Adrenal gland (tissue), 5 donors: ENCODE measurements at regions not wholly inside any gene's neighbourhood (a gene's known extent, or its start where the extent isn't known, plus 50 kb on each side); places are given as distances from the start of the nearest gene placed in this dataset.

Experiments
- POLR2A ChIP-seq, 2 donors: fragments of 450-650 bp; IDR thresholded peaks; one replicate each; pipeline ENCODE4 v1.6.1; 2017; ENCODE audit warnings: antibody characterized with exemption in 2 of 2, mild to moderate bottlenecking in 2 of 2, moderate library complexity in 1 of 2
- TF ChIP-seq, protein P1 (sequence below), 6 experiments: fragments of 450-650 bp in 4 of 6; fragments of 200-600 bp in 2 of 6; sonication (generic) in 1 of 6; IDR thresholded peaks; 1 replicate in 5 of 6; 2 replicates in 1 of 6; pipeline versions ENCODE4 v1.5.1 to v1.8.0; 2016 to 2021; ENCODE audit warnings: antibody characterized with exemption in 6 of 6, mild to moderate bottlenecking in 2 of 6, moderate library complexity in 1 of 6
- donor health status: DM: no; HTN: no; CAD: no.

DNA sequence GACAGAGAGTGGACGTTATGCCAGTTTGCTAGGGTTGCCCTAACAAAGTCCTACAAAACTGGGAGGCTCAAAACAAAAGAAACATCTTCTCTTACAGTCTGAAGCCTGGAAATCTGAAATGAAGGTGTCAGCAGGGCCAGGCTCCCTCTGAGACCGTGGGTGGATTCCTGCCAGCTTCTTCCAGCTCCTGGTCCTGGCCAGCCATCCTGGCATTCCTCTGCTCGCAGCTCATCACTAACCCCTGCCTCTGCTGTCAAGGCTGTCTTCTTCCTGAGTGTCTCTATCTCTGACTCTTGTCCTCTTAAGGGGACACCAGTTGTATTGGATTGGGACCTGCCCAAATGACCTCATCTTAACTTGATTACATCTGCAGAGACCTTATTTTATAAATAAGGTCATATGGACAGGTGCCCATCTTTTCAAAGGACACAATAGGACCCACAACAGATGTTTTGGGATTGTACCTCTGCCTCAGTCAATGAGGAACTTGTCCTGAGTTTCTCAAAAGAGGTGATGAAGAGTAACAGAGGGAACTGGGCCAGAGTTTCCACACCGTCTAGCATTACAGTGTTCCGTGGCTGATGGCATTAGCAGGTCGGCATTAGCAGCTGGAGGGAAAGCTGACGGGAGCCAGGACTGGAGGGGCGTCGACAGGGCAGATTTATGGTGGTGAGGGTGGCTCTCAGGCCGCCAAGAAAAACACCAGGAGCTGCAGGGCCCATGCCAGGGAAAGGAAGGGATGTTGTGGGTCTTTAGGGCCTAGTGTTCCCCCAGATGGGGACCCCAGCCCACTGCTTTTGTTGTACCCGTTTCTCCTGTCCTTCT is 157.3 kb downstream of the TBXT start:
- TF ChIP-seq, protein P1, sequence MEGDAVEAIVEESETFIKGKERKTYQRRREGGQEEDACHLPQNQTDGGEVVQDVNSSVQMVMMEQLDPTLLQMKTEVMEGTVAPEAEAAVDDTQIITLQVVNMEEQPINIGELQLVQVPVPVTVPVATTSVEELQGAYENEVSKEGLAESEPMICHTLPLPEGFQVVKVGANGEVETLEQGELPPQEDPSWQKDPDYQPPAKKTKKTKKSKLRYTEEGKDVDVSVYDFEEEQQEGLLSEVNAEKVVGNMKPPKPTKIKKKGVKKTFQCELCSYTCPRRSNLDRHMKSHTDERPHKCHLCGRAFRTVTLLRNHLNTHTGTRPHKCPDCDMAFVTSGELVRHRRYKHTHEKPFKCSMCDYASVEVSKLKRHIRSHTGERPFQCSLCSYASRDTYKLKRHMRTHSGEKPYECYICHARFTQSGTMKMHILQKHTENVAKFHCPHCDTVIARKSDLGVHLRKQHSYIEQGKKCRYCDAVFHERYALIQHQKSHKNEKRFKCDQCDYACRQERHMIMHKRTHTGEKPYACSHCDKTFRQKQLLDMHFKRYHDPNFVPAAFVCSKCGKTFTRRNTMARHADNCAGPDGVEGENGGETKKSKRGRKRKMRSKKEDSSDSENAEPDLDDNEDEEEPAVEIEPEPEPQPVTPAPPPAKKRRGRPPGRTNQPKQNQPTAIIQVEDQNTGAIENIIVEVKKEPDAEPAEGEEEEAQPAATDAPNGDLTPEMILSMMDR (IDR thresholded peaks at IDR 0.05): no peak
- no peak for TF ChIP-seq POLR2A (IDR thresholded peaks at IDR 0.05)
